GM04503 (cell line): ENCODE measurements at regions not wholly inside any gene's neighbourhood (a gene's known extent, or its start where the extent isn't known, plus 50 kb on each side); places are given as distances from the start of the nearest gene placed in this dataset.

Experiments used
- DNase-seq: peaks from one replicate; pipeline ENCODE4 v3.0.0-alpha.2; 2012; ENCODE audit warnings: low read depth

DNA sequence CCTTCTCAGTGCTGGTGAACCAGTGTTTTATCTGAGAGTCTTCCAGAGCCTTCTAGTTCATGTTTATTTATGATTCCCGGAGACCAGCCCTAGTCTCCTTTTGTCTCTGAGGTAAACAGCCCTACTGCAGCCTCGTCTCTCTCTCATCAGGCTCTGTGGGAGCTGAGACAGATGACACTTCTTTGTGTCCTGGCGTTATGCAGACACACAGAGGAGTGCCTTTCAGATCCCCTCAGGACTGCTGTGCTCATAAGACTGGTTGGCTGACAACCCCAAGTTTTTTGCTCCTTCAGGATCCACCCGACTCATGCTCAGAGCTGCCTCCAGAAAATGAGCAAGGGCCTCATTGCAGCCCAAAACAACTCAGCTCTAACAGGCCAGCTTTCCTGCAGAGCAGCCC is 523.8 kb upstream of the SPHKAP start:
- no peak for DNase-seq

- DNase-seq: no peak
These were observed 521.7 kb upstream of the SPHKAP start for GRCh38 chr2:228703152-228703551.

- DNase-seq: no peak
These were observed 520.0 kb upstream of the SPHKAP start for GRCh38 chr2:228701506-228701905.

DNA sequence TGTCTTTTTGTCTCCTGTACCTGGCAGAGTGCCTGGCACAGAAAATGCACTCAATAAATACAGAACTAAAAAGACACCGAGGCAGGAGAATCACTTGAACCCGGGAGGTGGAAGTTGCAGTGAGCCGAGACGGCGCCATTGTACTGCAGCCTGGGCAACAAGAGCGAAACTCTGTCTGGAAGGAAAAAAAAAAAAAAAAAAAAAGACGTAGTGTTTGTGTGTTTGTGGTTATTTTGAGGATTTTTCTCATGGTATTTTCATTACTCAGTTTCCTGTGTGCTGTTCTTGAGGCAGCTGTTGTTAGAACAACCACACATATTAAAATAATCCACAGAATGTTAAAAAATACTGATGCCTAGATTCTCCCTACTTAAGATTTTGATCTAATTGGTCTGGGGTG is 519.2 kb upstream of the SPHKAP start:
- peak; percentile 27 for DNase-seq

GRCh38 chr2:228699888-228700287 is 518.4 kb upstream of the SPHKAP start:
- DNase-seq: no peak

DNA sequence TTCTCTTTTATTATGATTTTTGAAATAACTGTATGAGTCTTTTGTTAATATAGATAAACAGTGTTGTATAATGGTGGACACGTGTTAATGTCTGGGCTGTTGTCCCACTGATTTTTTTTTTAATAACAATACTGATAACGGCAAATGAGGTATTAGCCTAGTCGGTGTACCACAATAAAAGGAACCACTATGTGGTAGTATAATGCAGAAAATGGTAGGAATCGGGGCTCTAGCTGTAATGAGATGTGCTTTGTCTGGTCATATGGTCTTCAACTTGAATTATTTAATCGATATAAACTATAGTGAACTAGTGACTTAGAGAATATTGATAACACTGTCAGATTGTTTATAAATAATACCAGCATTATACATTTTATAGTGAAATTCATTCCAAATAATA is 517.9 kb upstream of the SPHKAP start:
- DNase-seq: no peak

- DNase-seq: no peak
These were observed 517.5 kb upstream of the SPHKAP start for GRCh38 chr2:228698963-228699362.

- no peak for DNase-seq
These were observed 516.0 kb upstream of the SPHKAP start for GRCh38 chr2:228697456-228697855.

- DNase-seq: no peak
These were observed 509.2 kb upstream of the SPHKAP start for GRCh38 chr2:228690681-228691080.

DNA sequence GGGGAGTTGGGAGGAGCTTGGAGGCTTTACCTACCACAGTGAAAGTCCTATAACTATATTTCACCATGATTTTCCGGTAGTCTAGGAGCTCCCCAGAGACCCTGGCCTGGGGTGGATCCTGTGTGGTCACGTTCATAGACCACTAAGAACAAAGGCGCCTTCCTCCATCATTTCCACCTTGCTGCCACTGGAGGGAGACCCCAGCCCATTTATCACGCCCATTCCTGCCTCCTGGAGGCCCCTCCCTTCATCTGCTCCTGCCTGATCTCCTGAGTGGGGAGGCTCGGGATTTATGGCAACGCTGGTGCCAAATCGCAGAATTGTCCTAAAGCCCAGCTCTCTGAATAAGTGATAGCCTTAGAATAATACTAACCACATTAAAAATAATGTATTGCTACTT is 507.6 kb upstream of the SPHKAP start:
- no peak for DNase-seq

GRCh38 chr2:228688007-228688645 is 506.6 kb upstream of the SPHKAP start:
- peak; percentile 18 for DNase-seq

GRCh38 chr2:228681979-228682378 is 500.5 kb upstream of the SPHKAP start:
- no peak for DNase-seq

DNA sequence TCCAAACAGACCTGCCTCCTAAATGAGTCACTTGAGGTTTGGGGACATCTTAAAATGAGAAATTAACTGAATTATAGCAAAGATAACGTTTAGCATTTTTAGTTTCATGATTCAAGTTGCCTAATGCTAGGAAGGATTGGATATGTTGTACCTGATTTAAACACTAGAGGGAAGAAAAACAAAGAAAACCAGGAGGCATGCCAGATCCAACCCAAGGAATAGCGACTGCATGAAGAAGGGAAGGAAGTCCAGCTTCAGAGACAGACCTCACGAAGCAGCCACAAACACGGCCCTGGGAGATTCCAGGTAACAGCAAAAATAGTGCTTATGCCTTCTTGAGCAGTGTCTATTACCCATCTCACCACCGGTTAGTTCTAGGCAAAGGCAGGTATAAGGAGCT is 499.9 kb upstream of the SPHKAP start:
- no peak for DNase-seq

- no peak for DNase-seq
These were observed 496.6 kb upstream of the SPHKAP start for GRCh38 chr2:228678110-228678509.

- no peak for DNase-seq
These were observed 494.2 kb upstream of the SPHKAP start for GRCh38 chr2:228675646-228676045.

- DNase-seq: peak; percentile 37
These were observed 493.6 kb upstream of the SPHKAP start for GRCh38 chr2:228675091-228675490.

DNA sequence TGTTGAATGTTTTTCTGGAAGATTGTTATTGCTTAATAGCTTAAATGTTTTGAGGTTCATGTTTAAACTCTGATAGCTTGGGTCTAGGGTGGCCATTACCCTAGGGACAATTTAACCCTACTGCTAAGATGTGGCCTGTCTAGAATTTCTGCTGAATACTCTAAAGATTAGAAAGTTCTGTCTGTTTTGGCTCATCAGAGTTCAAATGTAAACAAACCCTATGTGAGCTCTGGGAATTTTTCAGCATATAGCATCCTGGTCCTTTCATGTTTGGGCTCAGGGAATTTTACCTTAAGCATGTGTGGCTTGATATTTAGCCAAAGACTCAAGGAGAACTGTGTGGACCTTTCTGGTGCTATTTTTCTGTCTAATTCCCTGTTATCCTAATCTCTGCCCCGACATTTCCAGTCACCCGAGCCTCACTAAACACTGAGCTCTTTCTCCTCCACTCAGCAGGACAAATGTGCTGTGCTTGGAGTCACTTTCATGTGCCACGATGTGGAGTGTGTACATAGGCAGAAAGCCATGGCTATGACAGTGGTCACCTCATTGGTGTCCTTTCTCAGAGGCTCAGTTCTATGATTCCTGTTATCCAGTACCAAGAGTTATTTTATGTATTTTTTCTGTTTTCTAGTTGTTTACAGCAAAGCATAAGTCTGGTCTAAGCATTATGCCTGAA is 492.5 kb upstream of the SPHKAP start:
- DNase-seq: no peak

GRCh38 chr2:228669690-228670089 is 488.2 kb upstream of the SPHKAP start:
- no peak for DNase-seq

DNA sequence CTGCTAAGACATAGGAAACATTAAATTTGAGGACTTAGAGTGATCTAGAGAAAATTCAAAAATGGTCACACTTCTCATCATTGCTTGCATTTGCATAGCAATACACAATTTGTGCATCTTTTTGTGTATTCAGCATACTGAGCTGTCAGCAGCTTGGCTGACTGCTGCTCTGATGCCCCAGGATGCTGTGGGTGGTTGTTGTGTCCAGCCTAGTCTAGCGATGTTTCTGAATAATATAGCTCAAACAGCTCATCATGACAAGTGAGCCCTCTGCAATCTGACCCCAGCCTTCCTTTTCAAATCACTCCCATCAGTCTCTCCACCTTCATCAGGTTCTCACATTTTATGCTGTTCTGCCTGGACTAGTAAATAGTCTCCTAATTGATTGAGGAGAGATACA is 483.7 kb upstream of the SPHKAP start:
- no peak for DNase-seq

- no peak for DNase-seq
These were observed 477.5 kb upstream of the SPHKAP start for GRCh38 chr2:228658998-228659397.

GRCh38 chr2:228657807-228658402 is 476.4 kb upstream of the SPHKAP start:
- no peak for DNase-seq

DNA sequence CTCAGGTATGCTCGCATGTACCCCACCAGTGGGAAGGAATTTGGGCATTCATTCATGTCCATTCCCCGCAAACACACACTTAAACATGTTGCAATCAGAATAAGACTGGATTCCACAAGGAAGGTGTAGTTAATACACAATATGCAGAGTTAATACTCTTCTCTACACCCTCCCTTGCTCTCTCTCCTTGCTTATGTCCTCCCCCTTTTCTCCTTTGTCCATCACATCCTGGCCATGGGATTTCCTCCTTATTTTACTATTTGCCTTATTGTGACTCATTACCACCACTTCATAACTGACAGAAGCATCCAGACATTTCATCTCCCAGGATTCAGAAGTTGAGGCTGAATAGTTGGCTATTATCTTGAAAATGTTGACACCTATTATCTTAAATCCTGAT is 473.8 kb upstream of the SPHKAP start:
- no peak for DNase-seq

GRCh38 chr2:228654707-228655106 is 473.2 kb upstream of the SPHKAP start:
- no peak for DNase-seq

- DNase-seq: no peak
These were observed 472.4 kb upstream of the SPHKAP start for GRCh38 chr2:228653884-228654283.
